Activated CD4-positive, alpha-beta T cell treated with anti-CD3 and anti-CD28 coated beads, Interleukin-2, amount 50 U/mL, for 1 hour (primary cell): ENCODE measurements at regions not wholly inside any gene's neighbourhood (a gene's known extent, or its start where the extent isn't known, plus 50 kb on each side); places are given as distances from the start of the nearest gene placed in this dataset.

Experiments
- DNase-seq: peaks from one replicate; pipeline ENCODE4 v3.0.0-alpha.2; 2020

- DNase-seq: no peak
Measured at GRCh38 chr4:179977378-179977777, 2265.8 kb upstream of the TENM3 start.

- no peak for DNase-seq
Measured at GRCh38 chr4:179981161-179981560, 2262.0 kb upstream of the TENM3 start.

- no peak for DNase-seq
Measured at GRCh38 chr4:179989975-179990374, 2253.2 kb upstream of the TENM3 start.

GRCh38 chr4:180009316-180009715, 2233.9 kb upstream of the TENM3 start:
- no peak for DNase-seq

GRCh38 chr4:180028682-180029081, 2214.5 kb upstream of the TENM3 start:
- no peak for DNase-seq

GRCh38 chr4:180031330-180031729, 2211.9 kb upstream of the TENM3 start:
- DNase-seq: no peak

GRCh38 chr4:180041576-180041975, 2201.6 kb upstream of the TENM3 start:
- no peak for DNase-seq

GRCh38 chr4:180052629-180053028, 2190.6 kb upstream of the TENM3 start:
- DNase-seq: no peak

- no peak for DNase-seq
Measured at GRCh38 chr4:180054291-180054690, 2188.9 kb upstream of the TENM3 start.

- DNase-seq: no peak
Measured at GRCh38 chr4:180057299-180057721, 2185.9 kb upstream of the TENM3 start.

GRCh38 chr4:180057891-180058671, 2185.1 kb upstream of the TENM3 start:
- no peak for DNase-seq

GRCh38 chr4:180058691-180059215, 2184.4 kb upstream of the TENM3 start:
- DNase-seq: no peak

GRCh38 chr4:180059216-180059881, 2183.9 kb upstream of the TENM3 start:
- DNase-seq: no peak

GRCh38 chr4:180060159-180060889, 2182.9 kb upstream of the TENM3 start:
- DNase-seq: no peak

GRCh38 chr4:180081072-180081471, 2162.1 kb upstream of the TENM3 start:
- no peak for DNase-seq

GRCh38 chr4:180084561-180084960, 2158.6 kb upstream of the TENM3 start:
- no peak for DNase-seq

- no peak for DNase-seq
Measured at GRCh38 chr4:180086480-180087190, 2156.6 kb upstream of the TENM3 start.

- DNase-seq: no peak
Measured at GRCh38 chr4:180098586-180098985, 2144.6 kb upstream of the TENM3 start.

GRCh38 chr4:180099957-180100356, 2143.2 kb upstream of the TENM3 start:
- no peak for DNase-seq

GRCh38 chr4:180100433-180101344, 2142.5 kb upstream of the TENM3 start:
- no peak for DNase-seq

- no peak for DNase-seq
Measured at GRCh38 chr4:180101348-180102083, 2141.7 kb upstream of the TENM3 start.
